Renal cortical epithelial cell (primary cell): ENCODE measurements at regions not wholly inside any gene's neighbourhood (a gene's known extent, or its start where the extent isn't known, plus 50 kb on each side); places are given as distances from the start of the nearest gene placed in this dataset.
A peak's percentile ranks its signal among the peaks of the same experiment; 100 is the strongest.
"Not testable (repeated sequence)": the region's sequence is repeated elsewhere in the genome, so short reads cannot be mapped to it uniquely, and the experiment has no call there.

Source experiments
- DNase-seq: peaks from one replicate; pipeline ENCODE4 v3.0.0-alpha.2; 2011; ENCODE audit warnings: low read depth

DNA sequence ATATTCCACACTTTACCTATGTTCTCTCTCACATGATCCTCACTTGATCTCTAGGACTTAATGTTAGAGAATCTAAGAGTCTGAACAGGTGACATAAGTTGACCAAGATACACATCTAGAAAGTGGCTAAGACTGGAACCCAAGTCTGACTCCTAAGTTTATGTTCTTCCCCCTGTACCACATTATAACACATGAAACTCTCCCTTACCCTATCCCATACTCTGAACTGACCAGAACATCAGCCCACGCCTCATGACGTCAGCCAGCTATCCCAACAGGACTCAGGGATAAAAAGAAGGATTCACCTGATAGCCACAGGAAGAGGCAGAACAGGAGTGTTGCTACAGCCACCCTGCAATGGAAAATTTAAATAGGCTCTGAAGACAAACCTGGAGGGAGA lies 392.2 kb downstream of the ZEB2 start:
- no peak for DNase-seq

DNA sequence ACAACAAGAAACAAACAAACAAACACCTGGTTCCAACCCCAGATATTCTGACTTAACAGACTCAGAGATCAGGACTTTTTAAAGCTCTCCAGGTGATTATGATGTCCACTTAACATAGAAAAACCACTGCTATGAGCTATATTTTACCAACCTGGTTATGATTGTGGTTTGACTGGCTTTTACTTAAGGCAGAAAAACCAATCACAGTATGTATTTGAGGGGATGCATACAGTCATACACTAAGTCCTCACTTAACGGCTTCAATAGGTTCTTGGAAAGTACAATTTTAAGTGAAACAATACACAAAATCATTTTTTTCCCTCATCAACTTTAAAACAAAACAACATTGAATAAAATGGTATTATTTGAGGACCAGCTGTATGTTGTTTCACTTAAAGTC lies 393.6 kb downstream of the ZEB2 start:
- no peak for DNase-seq

DNA sequence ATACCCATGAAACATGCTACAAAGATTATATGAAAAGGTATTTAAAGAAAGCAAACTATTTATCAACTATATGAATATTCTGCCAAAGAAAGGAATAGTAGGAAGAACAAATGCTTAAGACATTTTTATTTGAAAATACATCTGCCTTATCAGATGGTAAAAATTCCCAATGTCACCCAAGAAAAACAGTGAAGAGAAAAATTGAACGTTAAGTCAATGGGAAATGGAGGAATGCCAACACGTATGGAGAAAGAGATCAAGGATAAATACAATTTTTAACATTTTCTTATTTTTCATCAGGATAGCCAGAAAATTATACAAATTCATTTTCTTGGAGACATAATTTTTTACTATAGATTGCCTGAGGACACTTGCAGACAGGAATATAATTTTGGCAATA lies 394.2 kb downstream of the ZEB2 start:
- DNase-seq = no peak

DNA sequence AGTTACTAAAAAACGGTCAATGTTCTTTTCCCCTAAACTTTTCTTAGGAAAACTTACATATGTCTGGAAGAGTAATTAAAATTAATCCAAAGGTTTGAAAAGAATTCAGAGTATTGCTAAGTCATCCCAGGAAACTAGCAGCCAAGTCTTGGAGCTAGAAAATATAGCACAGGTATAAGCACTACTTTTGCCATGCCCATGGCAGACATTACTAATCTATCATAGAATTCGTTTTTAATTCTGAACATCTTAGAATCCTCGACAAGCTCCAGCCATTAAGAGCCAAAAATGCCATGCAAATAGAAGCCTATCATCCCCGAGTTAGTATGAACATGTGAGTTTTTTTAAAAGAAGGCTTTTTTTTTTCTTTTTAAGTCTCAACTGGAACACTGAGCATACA lies 395.0 kb downstream of the ZEB2 start:
- DNase-seq = no peak

DNA sequence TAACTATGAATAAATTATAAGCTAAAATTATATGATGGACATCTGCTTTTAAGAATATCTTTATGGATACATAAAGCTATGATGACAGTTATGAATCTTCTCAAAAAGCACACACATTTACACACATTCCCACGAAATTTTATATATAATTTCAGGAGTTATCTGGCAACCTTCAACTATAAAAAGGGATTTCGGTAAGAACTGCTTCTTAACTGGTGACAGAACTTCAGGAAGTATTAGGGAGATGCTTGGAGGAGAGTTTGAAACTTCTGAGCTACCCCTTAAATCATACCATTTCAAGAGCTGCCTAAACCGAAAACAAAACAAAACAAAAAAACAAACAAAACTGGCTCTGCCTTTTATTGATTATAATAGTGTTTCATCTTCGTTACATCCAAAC lies 399.4 kb downstream of the ZEB2 start:
- no peak for DNase-seq

DNA sequence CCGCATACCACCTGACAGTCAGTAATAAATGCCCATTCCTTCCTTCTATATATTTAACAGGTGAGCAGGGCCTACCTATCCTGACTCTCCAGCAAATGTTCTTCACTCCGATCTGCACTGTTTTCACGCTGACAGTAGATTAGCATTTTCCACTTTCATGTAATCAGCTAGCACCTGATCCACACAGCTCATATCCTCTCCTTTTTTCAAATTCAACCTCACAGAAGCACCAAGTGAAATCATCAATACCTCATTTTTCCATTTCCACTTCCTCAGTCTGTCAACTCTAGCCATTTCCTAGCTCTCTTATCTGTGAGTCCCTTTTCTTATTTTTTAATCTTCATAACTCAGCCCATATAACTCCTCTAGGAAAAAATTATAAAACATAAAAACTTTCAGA lies 402.8 kb downstream of the ZEB2 start:
- DNase-seq = no peak

DNA sequence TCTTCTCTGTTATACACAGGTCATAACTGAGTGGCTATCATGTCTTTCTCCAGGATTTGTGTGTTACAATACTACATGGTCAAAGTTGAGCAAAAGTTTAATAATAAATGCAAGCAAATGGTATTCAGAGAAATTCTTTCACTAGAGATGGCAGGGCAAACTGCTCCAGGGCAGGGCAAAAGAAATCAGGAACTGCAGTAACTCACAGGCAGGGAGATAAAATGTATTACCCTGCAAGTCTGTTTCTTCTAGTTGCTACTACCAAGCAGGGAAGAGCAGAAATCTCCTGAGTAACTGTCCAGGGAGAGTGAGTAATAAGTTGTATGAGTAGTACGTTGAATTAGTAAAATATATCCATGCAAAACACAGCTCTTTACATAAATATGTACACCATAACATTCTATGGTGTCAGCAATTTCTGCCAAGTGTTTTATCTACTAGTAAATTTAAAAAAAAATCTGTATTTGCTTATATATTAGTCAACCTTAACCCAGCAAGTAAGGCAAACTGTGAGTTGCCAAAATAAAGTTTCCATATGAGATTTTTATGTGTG lies 404.1 kb downstream of the ZEB2 start:
- DNase-seq = peak; percentile 11

DNA sequence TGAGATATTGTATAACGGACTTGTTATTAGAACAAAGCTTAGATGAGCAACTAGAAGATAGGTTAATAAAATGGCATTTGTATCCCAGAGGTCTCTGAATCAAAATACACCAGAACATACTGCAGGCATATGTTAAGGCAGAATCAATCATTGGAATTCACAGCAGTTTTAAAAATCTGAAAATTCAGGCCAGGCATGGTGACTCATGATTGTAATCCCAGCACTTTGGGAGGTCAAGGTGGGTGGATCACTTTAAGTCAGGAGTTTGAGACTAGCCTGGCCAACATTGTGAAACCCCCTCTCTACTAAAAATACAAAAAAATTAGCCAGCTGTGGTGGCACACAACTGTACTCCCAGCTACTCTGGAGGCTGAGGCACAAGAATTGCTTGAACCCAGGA lies 405.2 kb downstream of the ZEB2 start:
- DNase-seq = no peak

DNA sequence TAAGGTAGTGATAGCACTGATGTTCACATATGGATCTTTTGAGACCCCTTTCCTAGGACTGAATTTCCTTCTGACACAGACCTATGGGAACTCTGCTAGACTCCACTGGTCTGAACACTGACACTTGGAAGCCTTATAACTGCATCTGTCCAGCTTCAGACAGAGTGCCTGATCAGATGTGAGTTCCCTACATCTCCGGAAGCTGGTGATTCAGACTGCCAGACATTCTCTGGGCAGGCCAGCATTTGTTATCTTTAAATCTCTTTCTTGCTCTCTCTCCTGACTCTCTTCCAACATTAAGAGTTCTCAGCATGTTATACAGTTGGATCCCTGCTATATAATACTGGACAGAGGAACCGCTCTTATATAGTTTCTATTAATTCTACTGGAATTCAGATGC lies 408.5 kb downstream of the ZEB2 start:
- DNase-seq = no peak

DNA sequence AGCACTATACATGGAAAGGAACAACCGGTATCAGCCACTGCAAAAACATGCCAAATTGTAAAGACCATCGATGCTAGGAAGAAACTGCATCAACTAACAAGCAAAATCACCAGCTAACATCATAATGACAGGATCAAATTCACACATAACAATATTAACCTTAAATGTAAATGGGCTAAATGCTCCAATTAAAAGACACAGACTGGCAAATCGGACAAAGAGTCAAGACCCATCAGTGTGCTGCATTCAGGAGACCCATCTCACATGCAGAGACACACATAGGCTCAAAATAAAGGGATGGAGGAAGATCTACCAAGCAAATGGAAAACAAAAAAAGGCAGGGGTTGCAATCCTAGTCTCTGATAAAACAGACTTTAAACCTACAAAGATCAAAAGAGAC lies 413.8 kb downstream of the ZEB2 start:
- not testable (repeated sequence) for DNase-seq

DNA sequence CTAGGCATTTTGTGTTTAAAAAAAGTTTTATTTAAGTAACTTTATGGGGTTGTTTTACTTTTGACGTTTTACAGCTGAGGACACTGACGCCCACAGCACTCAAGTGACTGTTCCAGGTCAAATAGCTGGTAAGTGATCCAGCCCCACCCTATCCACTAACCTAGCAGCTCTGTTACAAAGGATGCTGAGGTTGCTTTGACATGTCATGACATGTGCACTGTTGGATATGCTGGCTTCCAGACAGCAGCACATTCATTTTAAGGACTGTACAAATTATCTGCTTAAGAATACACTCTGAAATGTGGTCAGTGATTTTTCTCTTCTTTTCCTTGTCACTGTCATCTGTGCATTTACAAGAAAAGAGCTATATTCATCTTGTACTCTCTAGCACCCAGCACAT lies 417.5 kb downstream of the ZEB2 start:
- no peak for DNase-seq

DNA sequence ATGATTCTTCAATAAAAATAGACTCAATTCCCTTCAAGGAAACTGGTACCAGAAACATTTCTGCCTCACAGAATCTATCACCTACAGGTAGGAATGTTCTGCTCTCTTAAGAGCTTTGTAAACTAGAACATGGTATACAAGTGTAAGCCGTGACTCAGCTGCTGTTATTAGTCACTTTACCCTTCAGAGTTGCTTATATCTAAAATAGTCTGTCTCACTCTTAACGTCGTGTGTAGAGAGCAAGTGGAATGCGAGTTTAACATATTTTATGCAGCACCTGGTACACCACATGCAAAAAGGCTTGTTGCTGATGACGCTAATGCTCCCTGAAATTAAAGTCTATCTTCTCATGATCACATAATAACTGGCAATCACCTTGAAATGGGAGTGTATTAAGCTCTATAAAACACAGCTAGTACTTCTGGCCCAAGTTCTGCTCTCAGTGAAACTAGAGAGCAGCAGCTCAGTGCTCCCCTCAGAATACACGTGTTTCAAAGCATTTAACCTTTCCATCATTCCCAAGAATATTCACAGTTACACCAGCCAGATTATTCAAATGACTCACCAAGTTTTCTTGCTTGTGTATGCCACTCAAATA lies 420.0 kb downstream of the ZEB2 start:
- peak; percentile 96 for DNase-seq

DNA sequence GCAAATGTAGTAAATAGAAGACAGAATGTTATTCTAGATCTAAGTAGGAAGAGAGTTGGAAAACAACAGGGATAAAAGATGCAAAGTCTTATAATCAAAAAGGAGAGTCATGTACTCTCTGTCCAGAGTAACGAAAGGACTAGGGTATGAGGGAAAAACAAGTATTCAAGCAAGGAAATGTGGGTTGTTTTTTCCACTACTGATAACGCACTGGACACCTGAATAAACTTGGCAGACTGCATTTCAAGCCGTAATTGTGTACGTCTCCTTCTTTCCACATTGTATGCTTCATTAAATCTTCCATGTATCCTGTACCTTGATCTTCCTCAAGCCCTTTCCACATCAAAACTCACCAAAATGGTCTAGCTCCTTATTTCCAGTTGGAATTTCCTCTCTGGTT lies 420.6 kb downstream of the ZEB2 start:
- peak; percentile 11 for DNase-seq

DNA sequence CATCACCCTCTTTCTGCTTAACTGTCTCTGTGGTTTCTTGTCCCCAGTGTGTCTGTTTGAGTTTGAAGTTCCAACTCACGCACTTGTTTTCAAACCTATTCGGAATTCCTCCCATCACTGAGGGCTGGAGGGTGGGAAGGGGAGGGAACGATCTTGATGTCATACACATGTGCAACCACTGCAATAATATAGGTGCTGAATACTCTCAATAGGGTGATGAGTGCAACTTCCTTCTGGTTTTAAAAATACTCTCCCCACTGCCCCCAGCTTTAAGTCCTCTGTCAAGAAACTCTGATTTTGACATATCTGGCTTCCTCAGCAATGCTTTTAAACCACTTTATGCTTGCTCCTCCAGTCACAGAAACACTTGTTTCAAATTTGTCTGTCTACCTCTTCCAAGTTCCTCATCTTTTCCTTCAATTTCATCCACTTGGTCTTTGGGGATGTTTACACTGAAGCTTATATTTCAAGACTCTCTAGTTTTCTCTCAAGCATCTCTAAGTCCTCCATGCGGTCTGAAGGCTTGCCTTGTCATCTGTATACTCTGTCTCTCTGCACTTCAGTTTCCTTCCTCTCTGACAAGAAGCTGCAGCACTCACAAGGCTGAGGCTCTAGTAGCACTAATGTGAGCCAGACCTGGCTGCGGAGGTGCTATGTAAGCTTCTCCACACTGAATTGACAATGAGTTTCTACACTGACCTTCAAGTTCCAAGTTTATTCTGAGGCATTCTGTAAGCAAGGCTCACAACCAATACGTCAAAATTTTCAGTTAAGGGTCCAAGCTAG lies 422.3 kb downstream of the ZEB2 start:
- DNase-seq = no peak

DNA sequence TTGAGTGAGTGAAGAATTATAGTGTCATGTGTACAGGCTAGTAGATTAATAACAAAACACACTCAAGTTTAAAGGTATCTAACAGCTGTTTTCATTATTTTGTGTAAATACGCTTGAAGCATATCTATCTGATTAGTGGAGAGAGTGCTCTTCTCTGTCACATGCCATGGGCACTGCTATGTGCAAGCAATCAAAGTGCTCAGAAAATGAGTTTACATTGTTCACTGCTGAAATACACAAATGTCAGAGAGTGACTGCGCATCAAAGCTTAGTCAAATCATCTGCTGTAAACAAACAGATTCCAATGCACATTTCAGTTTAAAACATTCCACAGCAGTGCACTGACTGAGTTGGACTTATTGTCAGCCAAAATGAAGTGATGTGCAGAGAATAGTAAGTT lies 423.4 kb downstream of the ZEB2 start:
- no peak for DNase-seq

DNA sequence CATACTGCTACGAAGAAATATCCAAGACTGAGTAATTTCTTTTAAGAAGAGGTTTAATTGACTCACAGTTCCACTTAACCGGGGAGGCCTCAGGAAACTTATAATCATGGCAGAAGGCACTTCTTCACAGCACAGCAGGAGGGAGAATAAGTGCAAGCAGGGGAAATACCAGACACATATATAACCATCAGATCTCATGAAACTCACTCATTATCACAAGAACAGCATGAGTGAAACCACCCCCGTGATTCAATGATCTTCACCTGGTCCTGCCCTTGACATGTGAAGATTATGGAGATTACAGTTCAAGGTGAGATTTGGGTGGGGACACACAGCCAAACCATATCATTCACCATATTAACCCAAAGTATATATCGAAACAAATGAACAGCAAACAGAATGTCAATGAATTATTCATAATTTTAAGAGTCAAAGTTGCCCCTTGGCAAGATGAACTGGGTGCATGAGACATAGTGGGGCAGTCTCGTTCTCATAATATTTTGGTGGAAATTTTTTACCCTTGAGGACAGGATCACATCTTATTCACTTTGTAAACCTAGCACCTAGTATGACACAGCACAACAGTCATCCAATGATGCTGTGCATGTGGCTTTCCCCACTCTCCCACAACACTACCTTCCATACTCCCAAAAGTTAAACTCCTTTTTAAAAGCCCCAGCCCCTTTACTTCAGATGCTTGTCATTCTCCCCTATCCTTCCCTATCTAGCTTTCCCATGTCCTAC lies 425.3 kb downstream of the ZEB2 start:
- DNase-seq = no peak

DNA sequence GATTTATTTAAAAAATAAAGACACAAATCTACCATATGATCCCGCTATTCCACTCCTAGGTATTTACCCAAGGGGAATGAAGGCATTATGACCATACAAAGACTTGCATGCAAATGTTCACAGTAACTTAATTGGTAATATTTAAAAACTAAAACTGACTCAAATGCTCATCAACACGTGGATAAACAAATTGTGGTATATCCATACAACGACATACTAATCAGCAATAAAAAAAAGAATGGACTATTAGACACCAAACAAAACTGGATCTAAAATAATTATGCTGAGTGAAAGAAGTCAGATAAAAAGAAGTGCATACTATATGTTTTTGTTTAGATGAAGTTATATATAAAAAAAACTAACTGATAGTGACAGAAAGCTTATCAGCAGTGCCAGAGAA lies 428.3 kb downstream of the ZEB2 start:
- DNase-seq = no peak

DNA sequence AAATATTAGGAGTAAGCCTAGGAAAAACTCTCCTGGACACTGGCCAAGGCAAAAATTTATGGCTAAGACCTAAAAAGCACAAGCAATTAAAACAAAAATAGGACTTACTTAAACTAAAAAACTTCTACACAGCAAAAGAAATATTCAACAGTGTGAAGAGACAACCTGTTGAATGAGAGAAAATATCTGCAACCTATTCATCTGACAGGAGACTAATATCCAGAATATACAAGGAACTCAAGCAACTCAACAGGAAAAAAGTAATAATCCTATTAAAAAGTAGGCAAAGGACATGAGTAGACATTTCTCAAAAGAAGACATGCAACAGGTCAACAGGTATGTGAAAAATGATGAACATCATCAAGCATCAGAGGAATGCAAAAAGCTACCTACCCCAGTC lies 431.1 kb downstream of the ZEB2 start:
- DNase-seq = no peak

DNA sequence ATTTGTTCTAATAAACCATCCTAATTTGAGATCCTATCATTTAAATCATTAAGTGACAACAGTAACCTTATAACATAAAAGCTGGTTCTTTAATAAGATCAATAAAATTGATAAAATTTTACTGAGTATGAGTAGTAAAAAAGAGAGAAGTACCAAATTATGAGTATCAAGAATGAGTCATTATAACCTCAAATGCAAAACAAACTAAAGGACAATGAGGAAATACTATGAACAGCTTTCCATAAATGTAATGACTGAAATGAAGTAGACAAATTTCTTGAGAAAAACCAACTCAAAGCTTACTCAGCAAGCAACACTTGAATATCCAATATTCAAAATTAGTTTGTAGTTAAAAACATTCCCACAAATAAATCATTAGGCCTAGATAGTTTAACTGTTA lies 433.0 kb downstream of the ZEB2 start:
- peak; percentile 23 for DNase-seq

DNA sequence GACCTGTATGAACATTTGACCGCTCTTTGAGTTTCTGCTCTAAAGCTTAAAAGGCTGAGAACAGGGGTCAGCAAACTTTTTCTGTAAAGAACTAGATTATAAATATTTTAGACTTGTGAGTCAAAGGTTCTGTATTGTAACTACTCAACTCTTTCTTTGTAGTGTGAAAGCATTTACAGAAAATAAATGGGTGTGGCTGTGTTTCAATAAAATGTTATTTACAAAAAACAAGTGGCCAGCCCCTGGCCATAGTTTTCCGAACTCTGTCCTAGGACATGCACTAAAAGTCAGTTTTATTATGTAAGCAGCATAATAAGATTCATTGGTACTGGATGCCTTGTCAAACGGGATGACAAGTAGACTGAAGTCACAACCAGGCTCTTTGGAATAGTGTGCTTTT lies 434.9 kb downstream of the ZEB2 start:
- DNase-seq = peak; percentile 9

DNA sequence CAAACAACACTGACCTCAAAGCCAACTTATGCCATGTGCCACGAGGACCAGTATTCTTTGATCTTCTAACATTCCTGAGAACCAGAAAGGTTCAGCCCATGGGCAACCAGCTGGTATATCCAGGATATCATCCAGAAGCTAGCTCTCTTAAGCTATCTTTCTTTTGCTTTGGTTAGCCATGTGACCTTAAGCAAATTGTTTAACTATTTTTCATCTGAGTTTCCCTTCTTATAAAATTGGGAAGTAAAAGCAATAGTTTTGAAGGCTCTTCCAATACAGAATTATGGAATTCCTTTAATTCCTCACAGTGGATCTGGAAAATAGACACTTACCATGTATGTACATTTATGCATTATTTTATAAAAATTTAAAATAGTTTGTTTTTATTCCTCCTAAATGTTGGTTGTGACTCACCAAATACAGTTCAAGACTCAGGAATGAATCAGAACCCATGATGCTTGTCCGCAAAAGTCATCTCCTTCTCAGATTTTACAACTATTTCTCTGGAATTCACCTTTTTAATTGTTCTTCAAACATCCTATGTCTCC lies 435.7 kb downstream of the ZEB2 start:
- peak; percentile 94 for DNase-seq

DNA sequence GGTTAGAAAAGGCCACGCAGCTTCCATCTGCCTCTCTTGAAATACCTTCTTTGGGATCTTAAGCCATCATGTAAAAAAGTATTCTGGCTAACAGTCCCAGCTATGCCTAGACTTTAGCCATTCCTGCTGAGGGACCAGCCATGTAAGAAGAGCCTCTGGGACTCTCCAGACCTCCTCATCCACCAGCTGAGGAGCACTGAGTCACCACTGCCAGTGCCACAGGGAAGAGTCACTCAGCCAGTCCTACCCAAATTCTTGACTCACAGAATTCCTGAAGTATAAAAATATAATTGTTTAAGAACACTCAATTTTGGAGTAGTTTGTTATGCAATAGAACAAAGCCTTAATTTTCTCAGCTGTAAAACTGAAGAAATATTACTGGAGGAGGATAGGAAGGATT lies 436.7 kb downstream of the ZEB2 start:
- peak; percentile 68 for DNase-seq

DNA sequence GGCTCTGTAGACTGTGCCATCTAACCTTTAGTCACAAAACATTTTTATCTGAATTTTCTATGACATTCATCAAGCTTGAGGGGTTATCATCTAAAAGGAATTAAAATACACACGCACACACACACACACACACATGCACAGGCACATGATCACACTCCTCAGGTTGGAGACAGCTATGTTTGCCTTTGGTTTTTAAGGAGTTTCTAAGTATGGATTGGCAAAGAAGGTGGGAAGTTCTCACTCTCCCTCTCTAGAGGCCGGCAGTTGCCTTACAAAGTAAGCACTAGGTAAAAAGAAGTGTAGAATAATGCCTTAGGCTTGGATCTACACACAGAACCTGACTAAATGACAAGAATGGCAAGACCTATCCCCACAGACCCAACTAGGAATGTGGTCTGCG lies 437.1 kb downstream of the ZEB2 start:
- DNase-seq = no peak
